Gastrocnemius medialis (tissue), 4 donors: ENCODE measurements at regions not wholly inside any gene's neighbourhood (a gene's known extent, or its start where the extent isn't known, plus 50 kb on each side); places are given as distances from the start of the nearest gene placed in this dataset.

Source experiments
- ATAC-seq, 2 donors: fragments of 150-250 bp; one replicate each; pipeline ENCODE4 v1.9.1; 2016
- DNase-seq, 2 donors: peaks; one replicate each; pipeline ENCODE4 v3.0.0-alpha.2; 2019
- H3K27ac ChIP-seq, 4 donors: fragments of 200-600 bp; sonication (generic); 1 replicate in 1 of 4; 2 replicates in 3 of 4; pipeline ENCODE4 v1.5.1; 2016 to 2018; ENCODE audit warnings: mild to moderate bottlenecking in 2 of 4, moderate library complexity in 1 of 4
- H3K27me3 ChIP-seq, 3 donors: fragments of 200-600 bp; sonication (generic) in 2 of 3; 1 replicate in 1 of 3; 2 replicates in 2 of 3; pipeline versions ENCODE4 v1.5.1 to v1.6.0; 2016 to 2019; ENCODE audit warnings: mild to moderate bottlenecking in 1 of 3, moderate library complexity in 1 of 3
- H3K36me3 ChIP-seq, 2 donors: fragments of 200-600 bp; sonication (generic) in 1 of 2; one replicate each; pipeline ENCODE4 v1.5.1; 2017 to 2018
- H3K4me1 ChIP-seq, 2 donors: fragments of 200-600 bp; sonication (generic) in 1 of 2; one replicate each; pipeline ENCODE4 v1.5.1; 2016 to 2017; ENCODE audit warnings: mild to moderate bottlenecking in 2 of 2
- H3K4me3 ChIP-seq, 4 donors: fragments of 200-600 bp; sonication (generic) in 3 of 4; 1 replicate in 1 of 4; 2 replicates in 3 of 4; pipeline ENCODE4 v1.5.1; 2016 to 2019; ENCODE audit warnings: mild to moderate bottlenecking in 2 of 4
- H3K9me3 ChIP-seq, 3 donors: fragments of 200-600 bp; sonication (generic) in 2 of 3; 1 replicate in 1 of 3; 2 replicates in 2 of 3; pipeline ENCODE4 v1.5.1; 2016 to 2019
- POLR2A ChIP-seq, 2 donors: fragments of 450-650 bp; IDR thresholded peaks; one replicate each; pipeline ENCODE4 v1.6.1; 2017; ENCODE audit warnings: antibody characterized with exemption in 2 of 2, mild to moderate bottlenecking in 2 of 2, moderate library complexity in 2 of 2
- in situ Hi-C, 4 donors: fragments of 200-750 bp; cut with MboI; loops; one replicate each; pipeline versions ENCODE4 v1.15.0 to v1.8.0; 2017; ENCODE audit warnings: low sequenced_read_pairs in 4 of 4
- intact Hi-C: fragments of 100-400 bp; cut with DNase I; formaldehyde crosslinking; loops from one replicate; pipeline ENCODE4 v1.15.1; 2023; ENCODE audit warnings: low total_unique reads
- TF ChIP-seq, protein P1 (sequence below), 5 experiments: fragments of 450-650 bp in 3 of 5; fragments of 200-600 bp in 2 of 5; sonication (generic) in 2 of 5; IDR thresholded peaks in 4 of 5; conservative IDR thresholded peaks in 1 of 5; 1 replicate in 4 of 5; 2 replicates in 1 of 5; pipeline ENCODE4 v1.5.1; 2016 to 2019; ENCODE audit warnings: antibody characterized with exemption in 5 of 5, mild to moderate bottlenecking in 3 of 5, moderate library complexity in 3 of 5

DNA sequence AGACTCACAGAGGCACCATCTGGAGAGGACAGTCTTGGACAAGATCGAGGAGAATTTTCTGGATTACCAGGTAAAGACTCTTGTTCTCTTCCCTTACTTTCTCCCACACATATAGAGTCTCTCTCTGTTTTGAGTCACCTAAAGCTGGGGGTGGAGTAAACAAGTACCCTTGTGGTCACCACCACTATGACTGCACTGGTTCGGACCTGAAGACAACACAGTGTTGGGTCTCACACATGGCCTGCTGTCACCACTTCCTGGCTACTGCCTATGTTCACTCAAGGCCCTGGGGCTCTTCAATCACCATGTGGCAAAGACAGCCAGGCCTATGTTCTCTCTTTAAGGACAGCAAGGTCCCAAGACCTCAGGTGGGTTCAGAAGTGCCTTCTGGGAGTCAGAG, 253.3 kb upstream of the VRK2 start:
- in situ Hi-C loops (no loop called here), intact Hi-C loops (no loop called here)
- H3K27ac ChIP-seq, result no peak overlapping the region
- DNase-seq (no peak), ATAC-seq (no peak)
- TF ChIP-seq POLR2A (IDR thresholded peaks at IDR 0.05), result no peak
- TF ChIP-seq, protein P1, sequence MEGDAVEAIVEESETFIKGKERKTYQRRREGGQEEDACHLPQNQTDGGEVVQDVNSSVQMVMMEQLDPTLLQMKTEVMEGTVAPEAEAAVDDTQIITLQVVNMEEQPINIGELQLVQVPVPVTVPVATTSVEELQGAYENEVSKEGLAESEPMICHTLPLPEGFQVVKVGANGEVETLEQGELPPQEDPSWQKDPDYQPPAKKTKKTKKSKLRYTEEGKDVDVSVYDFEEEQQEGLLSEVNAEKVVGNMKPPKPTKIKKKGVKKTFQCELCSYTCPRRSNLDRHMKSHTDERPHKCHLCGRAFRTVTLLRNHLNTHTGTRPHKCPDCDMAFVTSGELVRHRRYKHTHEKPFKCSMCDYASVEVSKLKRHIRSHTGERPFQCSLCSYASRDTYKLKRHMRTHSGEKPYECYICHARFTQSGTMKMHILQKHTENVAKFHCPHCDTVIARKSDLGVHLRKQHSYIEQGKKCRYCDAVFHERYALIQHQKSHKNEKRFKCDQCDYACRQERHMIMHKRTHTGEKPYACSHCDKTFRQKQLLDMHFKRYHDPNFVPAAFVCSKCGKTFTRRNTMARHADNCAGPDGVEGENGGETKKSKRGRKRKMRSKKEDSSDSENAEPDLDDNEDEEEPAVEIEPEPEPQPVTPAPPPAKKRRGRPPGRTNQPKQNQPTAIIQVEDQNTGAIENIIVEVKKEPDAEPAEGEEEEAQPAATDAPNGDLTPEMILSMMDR (IDR thresholded peaks at IDR 0.05 in 4 of 5, conservative IDR thresholded peaks at IDR 0.05 in 1 of 5), result no peak
- H3K4me1 ChIP-seq, result no peaks in the 10 kb centered on the region
- H3K4me3 ChIP-seq, result no peak overlapping the region
- H3K27me3 ChIP-seq, result no peaks in the 10 kb centered on the region
- no peaks in the 10 kb centered on the region for H3K36me3 ChIP-seq
- H3K9me3 ChIP-seq, result no peaks in the 10 kb centered on the region

DNA sequence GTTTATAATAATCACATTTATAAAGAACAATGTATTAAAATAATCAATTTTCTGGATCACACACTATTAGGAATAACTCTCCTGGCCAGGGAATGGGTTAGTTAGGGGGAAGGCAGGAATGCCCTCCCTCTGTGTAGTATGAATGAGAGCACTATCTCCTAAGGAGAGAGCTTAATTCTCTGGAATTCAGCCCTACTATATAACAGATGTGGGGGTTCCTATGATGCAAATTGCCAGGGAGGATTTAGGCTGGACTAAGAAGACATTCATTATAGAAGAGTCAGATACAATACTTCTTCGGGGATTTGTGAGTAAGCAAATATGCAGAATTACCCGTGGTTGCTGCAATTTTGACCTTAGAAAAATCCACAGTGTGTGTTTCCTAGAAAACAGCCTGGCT, 250.1 kb upstream of the VRK2 start:
- ATAC-seq (no peak), DNase-seq (no peak)
- H3K36me3 ChIP-seq, result no peaks in the 10 kb centered on the region
- no peaks in the 10 kb centered on the region for H3K9me3 ChIP-seq
- no peak overlapping the region for H3K4me3 ChIP-seq
- H3K4me1 ChIP-seq, result no peaks in the 10 kb centered on the region
- no peaks in the 10 kb centered on the region for H3K27me3 ChIP-seq
- intact Hi-C loops, result no loop called here
- no peak overlapping the region for H3K27ac ChIP-seq
- in situ Hi-C loops, result no loop called here
- TF ChIP-seq, protein P1 (IDR thresholded peaks at IDR 0.05 in 4 of 5, conservative IDR thresholded peaks at IDR 0.05 in 1 of 5), result no peak
- no peak for TF ChIP-seq POLR2A (IDR thresholded peaks at IDR 0.05)

DNA sequence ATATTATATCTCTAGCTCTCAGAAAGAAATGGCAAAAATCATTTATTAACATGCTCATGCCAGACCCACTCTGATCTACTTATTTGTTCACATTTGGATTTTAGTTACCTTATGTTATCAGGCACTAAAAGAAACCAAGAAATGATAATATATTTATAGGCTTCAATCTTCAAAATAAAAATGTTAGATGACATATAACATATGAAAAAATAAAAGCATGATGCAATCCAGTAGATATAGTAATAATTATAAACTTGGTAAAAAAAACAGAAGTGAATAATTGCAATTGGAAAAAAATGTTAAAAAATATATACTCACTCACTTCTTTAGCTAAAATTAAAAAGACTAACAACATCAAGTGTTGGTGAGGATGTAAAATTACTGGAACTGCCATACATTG, 248.3 kb upstream of the VRK2 start:
- no peaks in the 10 kb centered on the region for H3K27me3 ChIP-seq
- no peak for TF ChIP-seq POLR2A (IDR thresholded peaks at IDR 0.05)
- TF ChIP-seq, protein P1 (IDR thresholded peaks at IDR 0.05 in 4 of 5, conservative IDR thresholded peaks at IDR 0.05 in 1 of 5), result no peak
- no peaks in the 10 kb centered on the region for H3K36me3 ChIP-seq
- ATAC-seq (no peak), DNase-seq (no peak)
- no peaks in the 10 kb centered on the region for H3K9me3 ChIP-seq
- in situ Hi-C loops (no loop called here), intact Hi-C loops (no loop called here)
- no peak overlapping the region for H3K4me3 ChIP-seq
- H3K4me1 ChIP-seq, result no peaks in the 10 kb centered on the region
- no peak overlapping the region for H3K27ac ChIP-seq

DNA sequence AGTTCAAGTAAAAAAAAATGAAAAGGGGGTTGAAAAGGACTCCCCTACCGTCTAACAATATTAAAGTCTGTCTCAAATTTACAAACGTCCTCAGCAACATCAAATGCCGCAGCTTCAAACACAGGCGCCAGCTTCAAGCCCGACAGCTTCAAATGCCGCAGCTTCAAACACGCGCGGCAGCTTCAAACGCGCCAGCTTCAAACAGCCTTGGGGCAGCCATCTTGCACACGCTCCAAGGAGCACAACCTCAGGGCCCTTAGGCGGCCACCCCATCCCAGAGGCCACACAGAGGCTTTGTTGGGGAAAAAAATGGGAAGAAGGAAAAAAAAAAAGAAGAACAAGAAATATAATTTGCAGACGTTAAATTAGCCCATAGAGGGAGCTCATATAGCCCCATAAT, 244.4 kb upstream of the VRK2 start:
- intact Hi-C loops, result no loop called here
- no peak overlapping the region for H3K4me3 ChIP-seq
- H3K9me3 ChIP-seq, result no peaks in the 10 kb centered on the region
- no peak for TF ChIP-seq POLR2A (IDR thresholded peaks at IDR 0.05)
- TF ChIP-seq, protein P1 (IDR thresholded peaks at IDR 0.05 in 4 of 5, conservative IDR thresholded peaks at IDR 0.05 in 1 of 5), result no peak
- no peak for ATAC-seq
- no peaks in the 10 kb centered on the region for H3K27me3 ChIP-seq
- in situ Hi-C loops, result no loop called here
- no peaks in the 10 kb centered on the region for H3K36me3 ChIP-seq
- H3K27ac ChIP-seq, result no peak overlapping the region
- no peak for DNase-seq
- H3K4me1 ChIP-seq, result no peaks in the 10 kb centered on the region

DNA sequence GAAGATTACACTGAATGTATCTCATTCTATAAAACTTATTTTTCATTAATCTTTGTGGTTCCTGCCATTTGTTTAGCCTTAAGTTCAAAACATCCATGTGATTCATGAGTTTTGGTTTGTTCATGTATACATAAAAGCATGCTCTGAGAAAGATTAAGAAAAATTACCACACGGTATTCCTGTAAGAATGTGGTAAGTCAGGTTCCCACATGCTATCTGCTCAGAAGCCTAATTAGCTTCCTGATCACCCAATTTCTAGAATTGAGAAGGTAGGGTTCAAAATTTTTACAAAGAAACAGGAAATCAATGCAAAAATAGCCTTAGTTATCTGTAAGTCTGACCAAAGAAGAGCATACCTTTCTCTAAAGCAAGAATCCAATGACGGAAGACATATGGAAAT, 241.6 kb upstream of the VRK2 start:
- in situ Hi-C loops (no loop called here), intact Hi-C loops (no loop called here)
- TF ChIP-seq POLR2A (IDR thresholded peaks at IDR 0.05), result no peak
- TF ChIP-seq, protein P1 (IDR thresholded peaks at IDR 0.05 in 4 of 5, conservative IDR thresholded peaks at IDR 0.05 in 1 of 5), result no peak
- Histone ChIP-seq H3K27ac (no peak overlapping the region), H3K4me1 (no peaks in the 10 kb centered on the region), H3K4me3 (no peak overlapping the region), H3K27me3 (no peaks in the 10 kb centered on the region), H3K36me3 (no peaks in the 10 kb centered on the region), H3K9me3 (no peaks in the 10 kb centered on the region)
- ATAC-seq (no peak), DNase-seq (no peak)
